DMS114 treated with DMSO at 0.1 percent for 48 hours (cell line): ENCODE measurements at regions not wholly inside any gene's neighbourhood (a gene's known extent, or its start where the extent isn't known, plus 50 kb on each side); places are given as distances from the start of the nearest gene placed in this dataset.

Experiments used
- DNase-seq: peaks from one replicate; lab custom pipeline; 2025; ENCODE audit not compliant: unreplicated experiment; lab: John Stamatoyannopoulos, UW

DNA sequence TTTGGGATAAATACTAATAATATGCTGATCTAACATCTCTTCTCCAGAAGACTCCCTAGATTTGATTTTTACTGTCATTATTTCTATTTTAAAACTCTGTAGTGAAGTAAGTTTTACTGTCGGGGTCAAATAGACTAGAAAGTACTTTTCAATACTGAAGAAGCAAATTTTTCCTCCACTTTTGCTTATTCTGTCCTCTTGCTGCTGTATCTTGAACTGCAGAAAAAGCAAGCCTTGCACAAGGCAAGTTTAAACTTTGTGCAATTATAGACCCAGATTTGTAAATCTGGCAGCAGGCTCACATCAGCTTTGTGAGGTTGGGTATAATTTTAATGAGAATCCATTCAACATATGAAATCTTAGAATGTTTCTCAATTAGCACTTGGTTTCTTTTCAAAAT lies 151.1 kb upstream of the ETS2 start:
- DNase-seq: no peak

DNA sequence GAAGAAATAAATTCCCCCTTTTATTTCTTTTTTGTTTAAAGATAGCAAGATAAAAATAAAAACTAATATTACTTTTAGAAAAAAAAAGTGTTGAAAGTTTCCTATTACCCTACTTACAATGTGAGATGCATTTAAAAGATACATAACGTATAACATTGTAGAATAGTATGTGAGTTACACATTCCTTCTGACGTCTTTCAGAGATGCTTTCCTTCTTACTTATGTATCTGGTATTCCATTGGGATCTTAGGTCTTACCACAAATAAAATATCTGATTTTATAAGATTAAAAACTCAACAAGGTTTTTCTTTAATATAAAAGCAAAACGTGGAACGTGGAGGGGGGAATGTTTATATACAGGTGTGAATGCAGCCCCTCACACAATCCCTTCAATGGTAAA lies 147.2 kb upstream of the ETS2 start:
- DNase-seq: no peak

DNA sequence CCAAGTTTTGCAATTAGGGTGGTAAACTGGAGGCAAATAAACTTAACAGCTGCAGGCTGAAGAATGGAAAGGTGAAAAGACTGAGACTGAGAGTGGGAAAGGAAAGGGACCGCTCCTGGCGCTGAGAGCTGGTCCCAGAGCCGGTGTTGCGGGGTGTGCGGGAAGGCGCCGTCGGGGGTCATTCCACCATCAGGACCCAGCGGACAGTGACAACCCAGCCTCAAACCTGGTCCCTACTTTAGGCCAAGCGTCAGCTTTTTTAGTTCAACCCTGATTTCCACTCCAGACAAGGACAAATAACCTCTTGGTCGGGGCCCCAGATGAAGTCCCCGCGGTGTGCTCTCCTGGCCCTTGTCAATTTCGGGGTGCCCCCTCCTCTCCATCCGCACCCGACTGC lies 145.8 kb upstream of the ETS2 start:
- DNase-seq: no peak

DNA sequence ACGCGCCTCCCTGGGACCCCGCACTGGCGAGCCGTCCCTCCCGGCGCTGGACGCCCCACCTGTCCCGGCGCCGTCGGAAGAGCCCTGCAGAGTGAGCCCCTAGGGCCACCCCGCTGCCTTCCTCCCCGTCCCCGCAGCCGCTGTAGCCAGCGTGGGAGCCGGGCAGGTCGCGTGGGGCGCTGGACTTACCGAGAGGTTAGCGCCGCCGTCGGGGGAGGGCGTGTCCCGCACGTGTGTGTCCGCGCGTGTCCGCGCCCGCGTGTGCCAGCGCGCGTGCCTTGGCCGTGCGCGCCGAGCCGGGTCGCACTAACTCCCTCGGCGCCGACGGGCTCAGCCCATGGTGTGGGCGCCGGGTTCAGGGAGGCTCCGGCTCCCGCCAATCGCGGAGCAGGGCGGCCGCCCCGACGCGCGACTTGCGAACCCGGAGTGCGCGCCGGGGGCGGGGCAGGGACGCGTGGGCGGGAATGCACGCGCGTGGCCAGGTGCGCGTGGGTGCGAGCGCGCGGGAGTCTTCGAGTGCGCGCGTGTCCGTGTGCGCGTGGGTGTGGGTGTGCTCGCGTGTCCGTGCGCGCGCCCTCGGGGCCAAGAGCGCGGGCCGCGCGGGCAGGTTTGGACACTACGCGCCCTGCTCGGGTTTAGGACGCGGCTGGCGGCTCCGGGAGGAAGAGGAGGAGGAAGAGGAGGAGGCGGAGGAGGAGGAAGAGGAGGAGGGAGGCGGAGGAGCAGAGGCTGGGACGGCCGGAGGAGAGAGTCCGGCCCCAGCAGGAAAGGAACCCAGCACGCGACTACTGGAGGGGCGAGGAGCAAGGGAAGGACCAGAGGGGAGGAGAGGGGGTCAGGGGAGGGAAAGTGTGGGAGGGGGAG lies 145.2 kb upstream of the ETS2 start:
- no peak for DNase-seq

DNA sequence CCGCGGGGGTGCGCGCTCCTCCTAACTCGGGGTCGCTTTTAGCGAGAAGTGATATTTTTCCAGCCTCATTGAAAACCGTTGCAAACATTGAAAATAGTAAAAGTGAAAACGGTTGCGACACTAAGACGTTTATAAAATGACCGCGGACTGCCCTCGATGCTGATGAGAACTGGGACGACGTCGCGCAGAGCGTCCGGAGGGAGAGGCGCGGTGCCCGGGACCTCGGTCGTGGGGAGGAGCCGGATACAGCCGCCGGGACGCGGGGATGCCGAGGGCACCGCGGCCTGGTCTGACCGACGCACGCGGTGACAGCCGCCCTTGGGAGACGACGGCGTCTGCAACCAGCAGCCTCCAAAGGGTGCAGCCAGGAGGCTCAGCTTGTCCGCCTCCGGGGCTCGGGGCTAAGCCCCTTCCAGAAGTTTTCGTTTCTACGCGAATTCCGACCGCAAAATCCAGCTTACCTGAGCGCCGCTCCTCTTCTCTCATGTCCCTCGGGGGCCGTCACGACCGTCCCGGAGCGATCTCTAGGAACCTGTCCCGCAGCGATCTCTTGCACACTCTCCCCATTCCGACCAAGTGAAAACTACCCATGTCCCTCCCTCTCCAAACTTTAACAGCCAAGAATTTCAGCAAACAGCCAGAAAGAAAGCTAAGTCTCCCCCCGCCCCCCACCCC lies 144.4 kb upstream of the ETS2 start:
- DNase-seq: no peak

DNA sequence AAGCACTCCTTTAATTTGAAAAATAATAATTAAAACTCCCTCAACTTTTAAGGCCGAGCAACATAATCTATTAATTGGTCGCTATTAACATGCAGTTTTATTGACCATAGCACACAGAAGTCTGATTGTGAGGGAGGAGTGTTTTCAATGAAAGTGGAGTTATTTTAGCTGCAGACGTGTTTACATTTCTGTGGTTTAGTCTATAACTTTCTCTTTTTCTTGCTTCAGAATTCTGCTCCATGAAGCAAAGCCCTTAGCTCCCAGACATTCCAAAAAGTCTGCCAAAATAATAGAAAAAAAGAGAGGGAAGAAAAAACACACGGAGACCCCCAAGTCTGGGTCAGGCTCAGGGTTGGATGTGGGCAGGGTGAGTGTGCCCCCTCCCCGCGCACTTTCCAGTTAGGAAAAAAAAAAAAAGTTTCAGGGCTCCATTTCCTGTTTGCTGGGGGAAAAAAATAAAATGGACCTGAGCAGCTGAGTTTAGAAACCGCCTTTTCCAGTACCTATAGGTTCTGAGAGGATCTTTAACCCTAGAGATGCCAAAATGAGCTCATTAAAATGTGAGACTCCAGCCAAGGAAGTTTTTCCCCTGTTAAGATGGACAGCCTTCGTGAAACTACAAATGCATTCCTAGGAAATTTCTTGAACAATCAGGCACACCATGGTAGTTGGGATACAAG lies 143.7 kb upstream of the ETS2 start:
- no peak for DNase-seq

DNA sequence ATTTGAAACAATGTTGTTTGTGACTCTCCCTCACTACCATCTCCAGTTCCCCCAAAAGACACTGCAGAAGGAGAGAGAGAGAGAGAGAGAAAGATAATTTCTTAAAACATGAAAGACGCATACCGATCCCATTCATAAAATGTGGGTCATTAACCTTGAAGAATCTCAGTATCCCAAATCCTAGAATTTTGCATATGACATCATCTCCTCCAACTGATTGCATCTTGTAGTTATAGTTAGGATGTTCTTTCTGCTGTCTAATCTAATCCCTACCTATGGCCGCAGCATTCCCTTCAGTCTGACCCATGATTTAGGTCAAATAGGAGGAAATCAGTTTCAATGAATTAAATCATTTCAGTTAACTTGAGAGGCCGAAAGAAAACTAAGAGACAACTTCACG lies 142.4 kb upstream of the ETS2 start:
- no peak for DNase-seq

DNA sequence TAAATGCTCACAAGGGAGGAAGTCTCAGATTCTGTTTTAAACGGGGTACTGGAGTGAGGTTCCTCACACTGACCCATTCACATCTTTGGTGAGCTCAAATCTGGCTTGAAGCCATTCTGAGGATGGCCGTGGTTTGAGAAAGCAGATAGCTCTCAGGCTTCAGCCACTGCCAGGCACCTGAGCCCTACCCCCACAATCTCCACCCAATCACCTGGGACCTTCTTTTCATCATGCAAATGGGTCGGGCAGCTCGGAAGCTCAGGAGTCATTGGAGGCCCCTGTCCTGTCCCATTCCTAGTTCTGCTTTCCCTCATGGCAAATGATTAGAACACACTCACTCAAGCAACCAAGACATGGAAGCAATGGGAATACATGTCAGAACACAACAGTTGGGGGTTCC lies 141.4 kb upstream of the ETS2 start:
- no peak for DNase-seq

DNA sequence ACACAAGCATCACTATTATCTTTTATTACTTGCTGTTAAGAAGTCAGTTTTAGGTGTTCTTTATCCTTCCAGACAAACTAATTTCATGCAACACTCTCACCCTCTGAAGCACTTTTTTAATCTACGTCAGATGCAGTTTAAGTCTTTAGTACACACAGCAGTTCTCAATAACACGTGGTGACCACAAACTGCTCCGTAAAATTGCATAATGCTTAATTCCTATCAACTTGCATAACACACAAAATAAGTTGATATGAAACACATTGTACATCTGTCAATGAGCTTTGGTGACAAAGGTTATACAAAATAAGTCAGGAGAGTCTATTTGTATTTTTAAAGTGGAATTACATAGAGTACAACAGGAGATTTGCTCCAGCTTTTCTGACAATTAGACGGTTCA lies 140.9 kb upstream of the ETS2 start:
- no peak for DNase-seq

DNA sequence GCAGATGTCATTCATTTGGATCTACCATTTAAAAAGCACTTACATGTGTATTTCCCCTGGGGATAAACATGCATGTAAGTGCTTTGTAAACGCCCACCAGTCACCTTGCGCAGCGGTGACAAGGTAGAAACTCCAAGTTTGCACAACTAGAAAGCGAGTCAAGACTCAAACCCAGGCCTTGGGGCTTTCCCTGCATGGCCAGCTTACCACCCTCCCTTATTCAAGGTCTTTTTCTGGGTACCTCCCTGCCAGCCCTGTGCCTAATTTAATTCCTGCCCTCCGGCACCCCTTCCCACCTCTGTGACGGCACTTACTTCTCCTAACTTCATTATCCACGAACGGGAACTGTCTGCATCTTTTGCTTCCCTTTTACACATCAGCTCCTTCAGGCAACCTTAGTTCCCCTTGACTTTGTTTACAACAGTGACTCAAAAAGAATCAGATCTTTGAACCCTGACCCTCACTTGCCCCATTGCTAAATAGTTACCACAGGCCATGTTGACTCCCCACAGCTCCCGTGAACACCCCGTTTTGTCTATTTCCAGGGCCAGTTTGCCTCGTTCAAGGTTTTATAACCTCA lies 138.3 kb upstream of the ETS2 start:
- no peak for DNase-seq

DNA sequence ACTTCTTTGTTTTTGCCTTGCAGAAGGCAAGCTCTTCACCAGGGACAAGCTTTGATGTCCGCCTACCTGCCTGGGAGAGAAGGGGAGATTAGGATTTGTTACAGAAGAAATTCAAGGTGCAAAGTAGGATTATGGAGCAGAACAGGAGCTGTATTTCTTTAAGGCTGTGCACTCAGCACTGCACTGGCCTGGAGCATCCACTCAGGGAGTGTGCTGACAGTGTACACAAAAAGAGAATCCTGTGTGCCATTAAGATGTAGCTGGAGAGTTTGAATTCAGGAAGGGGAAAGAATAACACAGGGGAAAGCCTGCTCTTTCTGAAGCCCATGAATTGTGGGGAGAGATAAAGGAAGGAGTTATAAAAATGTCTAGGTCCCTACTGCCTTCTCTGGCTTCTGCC lies 137.7 kb upstream of the ETS2 start:
- DNase-seq: no peak

DNA sequence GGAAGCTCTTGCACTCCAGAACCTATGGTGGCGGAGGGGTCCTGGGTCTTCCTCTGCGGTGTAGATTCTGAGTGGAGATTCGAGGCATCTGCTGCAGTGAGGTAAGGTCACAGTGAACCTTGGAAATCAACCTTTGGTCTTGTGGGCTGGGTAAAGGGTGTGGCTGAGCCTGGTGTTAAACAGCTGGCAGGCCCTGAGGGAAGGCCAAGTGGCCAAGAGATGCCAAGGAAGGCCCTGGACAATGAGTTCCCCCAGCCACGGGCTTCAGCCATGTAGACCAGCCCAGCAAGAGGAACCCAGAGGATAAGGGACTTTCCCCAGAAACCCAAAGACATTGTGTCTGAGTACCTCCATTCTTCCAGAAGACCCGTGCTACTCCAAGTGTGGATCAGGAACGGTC lies 137.2 kb upstream of the ETS2 start:
- no peak for DNase-seq

DNA sequence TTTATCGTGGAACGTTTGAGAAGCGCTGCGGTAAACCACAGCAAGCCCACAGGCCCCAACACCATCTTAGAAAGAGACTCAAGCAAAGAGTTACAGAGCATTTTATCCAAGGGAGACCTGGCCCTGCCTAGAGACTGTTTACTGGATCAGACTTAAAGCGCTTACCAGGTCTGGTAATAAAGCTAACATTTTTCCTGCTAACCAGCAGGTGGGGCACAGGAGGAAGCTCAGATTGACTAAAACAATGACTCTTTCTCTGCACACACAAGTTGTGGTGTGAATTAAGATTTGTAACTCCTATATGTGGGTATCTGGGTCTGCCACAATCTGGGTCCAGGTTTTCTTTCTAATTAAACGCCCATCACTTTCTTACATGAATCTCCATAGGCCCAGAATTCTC lies 136.5 kb upstream of the ETS2 start:
- no peak for DNase-seq

DNA sequence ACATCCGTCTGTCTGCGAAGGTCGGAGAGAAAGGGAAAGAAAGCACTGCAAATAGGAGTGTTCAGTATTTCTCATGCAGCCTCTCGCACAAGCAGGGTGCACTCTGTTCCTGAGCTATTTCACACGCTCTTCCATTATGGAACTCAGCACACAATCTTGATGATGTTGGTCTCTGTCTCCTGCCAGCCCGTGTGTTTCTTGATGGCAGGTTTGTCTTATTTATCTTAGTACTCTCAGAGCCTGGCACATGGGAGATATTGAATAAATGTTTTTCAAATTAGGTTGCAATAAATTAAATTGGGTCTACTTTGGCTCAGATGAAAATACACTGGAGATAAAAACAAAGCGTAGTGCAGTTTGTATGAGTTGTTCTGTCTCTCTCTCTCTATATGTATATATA lies 134.9 kb upstream of the ETS2 start:
- no peak for DNase-seq

DNA sequence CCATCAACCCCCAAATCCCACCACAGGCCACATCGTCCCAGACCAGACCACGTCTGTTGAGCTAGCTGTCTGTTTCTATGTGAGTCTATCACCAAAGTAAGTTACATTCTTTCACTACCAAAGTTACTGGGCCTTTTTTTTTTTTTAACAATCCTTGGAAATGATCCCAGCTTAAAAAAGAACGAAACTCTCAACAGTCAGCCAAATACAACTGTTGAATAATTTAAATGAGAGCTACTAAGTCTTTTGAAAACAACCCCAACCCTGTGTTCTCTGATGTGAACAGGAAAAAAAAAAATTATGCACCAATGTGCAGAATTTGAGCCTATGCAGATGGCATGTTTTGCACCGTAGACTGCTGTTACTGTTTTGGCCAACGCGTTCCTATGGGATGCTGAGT lies 134.0 kb upstream of the ETS2 start:
- DNase-seq: no peak

DNA sequence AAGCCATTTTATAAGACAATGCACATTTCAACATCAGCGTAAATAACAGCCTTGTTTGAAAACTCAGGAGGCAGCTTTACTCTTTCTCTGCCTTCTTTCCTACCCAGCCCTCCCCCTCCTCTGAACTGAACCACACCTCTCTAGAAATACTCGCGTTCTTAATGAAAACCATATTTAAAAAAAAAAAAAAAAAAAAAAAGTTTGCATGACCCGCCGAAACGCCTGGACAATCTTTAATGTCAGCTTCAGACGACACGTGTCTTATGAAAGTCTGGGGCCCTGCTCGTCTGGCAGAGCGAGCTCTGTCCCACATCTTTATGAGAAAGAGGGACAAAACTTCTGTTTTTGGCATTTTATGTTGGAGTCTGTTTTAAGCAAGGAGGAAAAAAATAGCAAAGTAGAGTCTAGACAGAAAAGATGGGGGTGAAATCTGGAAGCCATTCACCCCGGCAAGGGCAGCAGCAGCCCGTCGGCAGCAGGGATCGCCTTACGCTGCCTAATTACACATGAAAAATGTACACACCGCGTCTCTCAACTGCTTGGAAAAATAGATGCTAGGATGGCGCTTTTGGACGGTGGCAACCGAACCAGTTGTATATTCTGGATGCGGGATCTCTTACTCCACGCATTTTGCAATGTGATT lies 130.4 kb upstream of the ETS2 start:
- DNase-seq: no peak

DNA sequence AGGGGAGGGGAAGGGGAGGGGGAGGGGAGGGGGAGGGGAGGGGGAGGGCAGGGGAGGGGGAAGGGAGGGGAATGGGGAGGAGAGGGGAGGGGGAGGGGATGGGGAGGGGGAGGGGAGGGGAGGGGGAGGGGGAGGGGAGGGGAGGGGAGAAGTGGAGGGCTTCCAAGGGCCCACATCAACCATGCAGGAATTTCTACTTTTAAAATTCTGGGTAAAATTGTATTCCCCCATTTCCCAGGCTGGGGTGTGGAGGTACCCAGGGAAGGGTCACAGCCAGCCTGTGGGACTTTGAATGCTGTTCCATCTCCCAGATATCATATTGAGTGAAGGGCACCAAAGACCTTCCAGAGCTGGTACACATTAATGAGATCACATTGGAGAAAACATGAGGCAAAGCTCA lies 126.9 kb upstream of the ETS2 start:
- DNase-seq: no peak

DNA sequence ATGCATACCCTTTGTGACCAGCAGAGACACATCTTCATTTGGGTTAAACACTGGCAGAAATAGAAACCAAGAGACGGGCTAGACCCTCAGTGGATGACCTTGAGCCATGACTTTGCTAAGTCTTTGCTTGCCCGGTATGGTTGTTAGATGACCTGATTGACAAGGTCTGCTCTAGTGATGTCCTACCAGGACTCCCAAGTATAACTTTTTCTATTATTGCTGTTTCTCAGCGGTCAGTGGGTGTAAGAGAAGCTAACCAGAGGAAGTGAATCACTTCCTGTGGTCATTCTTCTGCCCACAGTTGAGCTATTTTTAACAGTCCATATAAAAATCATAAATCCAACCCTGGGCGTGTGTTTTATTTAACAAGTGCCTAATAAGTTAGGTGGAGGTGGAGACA lies 126.2 kb upstream of the ETS2 start:
- DNase-seq: no peak

DNA sequence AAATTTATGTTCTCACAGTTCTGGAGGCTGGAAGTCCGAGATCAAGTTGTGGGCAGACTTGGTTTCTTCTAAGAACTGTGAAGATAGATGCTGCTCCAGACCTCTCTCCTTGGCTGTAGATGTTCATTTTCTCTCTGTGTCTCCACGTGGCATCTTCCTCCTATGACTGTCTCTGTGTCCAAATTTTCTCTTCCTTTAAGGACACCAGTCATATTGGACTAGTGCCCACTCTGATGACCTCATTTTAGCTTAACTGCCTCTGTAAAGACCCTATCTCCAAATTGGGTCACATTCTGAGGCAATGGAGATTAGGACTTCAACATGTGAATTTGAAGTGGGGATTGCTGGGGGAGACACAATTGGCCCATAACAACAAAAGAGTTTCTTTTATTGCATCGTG lies 125.3 kb upstream of the ETS2 start:
- DNase-seq: no peak

DNA sequence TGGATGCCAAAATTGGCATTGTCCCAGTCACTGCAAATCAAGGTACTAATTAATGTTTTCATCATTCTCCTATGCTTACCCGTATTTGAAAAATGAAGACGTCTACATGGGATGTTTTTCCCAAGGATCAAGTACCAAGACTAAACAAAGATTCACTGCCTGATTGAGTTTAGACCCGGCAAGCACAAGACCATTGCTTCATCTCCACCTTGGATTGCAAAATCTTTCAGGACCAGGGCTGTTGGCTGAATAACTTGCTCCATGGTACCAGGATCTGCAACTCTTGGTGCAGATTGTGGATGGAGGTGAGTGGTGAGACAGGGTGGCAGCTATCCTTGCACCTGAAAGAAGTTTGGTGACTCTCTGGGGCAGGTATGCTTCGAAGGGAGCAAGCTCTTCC lies 122.5 kb upstream of the ETS2 start:
- DNase-seq: no peak

DNA sequence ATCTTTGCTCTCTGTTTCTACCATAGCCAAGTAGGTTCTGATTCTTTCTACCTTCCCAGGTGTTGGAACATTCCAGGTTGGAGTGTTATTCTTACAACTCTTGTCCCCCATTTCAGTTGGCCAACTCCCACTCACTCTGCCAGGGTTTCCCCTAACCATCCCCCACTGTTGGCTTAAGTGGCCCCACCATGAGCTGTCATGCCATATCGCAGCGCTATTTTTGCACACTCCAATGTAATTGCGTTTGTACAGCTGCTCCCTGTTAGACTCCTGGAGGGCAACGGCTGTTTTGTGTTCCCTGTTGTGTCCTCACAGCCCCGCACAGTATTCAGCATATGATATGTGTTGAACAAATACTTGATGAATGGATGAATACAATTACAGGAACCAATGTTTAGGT lies 117.7 kb upstream of the ETS2 start:
- no peak for DNase-seq
